ENCODE measurements at regions not wholly inside any gene's neighbourhood (a gene's known extent, or its start where the extent isn't known, plus 50 kb on each side); places are given as distances from the start of the nearest gene placed in this dataset.

- DNase-seq (ENCODE audit: low read depth in 2 of 3, low spot score in 2 of 3) = no peak
Measured at GRCh38 chr2:238651306-238652052, 196.4 kb upstream of the TWIST2 start.

GRCh38 chr2:238652053-238652770 lies 195.7 kb upstream of the TWIST2 start:
- no peak for DNase-seq (ENCODE audit: low read depth in 2 of 3, low spot score in 2 of 3)

GRCh38 chr2:238652771-238653157 lies 195.1 kb upstream of the TWIST2 start:
- DNase-seq (ENCODE audit: low read depth in 2 of 3, low spot score in 2 of 3) = no peak

GRCh38 chr2:238653431-238654109 lies 194.3 kb upstream of the TWIST2 start:
- DNase-seq (ENCODE audit: low read depth in 2 of 3, low spot score in 2 of 3) = no peak

- no peak for DNase-seq (ENCODE audit: low read depth in 2 of 3, low spot score in 2 of 3)
Measured at GRCh38 chr2:238654479-238655197, 193.2 kb upstream of the TWIST2 start.

- no peak for DNase-seq (ENCODE audit: low read depth in 2 of 3, low spot score in 2 of 3)
Measured at GRCh38 chr2:238655198-238655860, 192.6 kb upstream of the TWIST2 start.

GRCh38 chr2:238655974-238656722 lies 191.7 kb upstream of the TWIST2 start:
- DNase-seq (ENCODE audit: low read depth in 2 of 3, low spot score in 2 of 3) = no peak

- no peak for DNase-seq (ENCODE audit: low read depth in 2 of 3, low spot score in 2 of 3)
Measured at GRCh38 chr2:238657132-238658053, 190.5 kb upstream of the TWIST2 start.

- no peak for DNase-seq (ENCODE audit: low read depth in 2 of 3, low spot score in 2 of 3)
Measured at GRCh38 chr2:238658054-238658407, 189.9 kb upstream of the TWIST2 start.

- DNase-seq (ENCODE audit: low read depth in 2 of 3, low spot score in 2 of 3) = no peak
Measured at GRCh38 chr2:238658820-238659219, 189.1 kb upstream of the TWIST2 start.

- DNase-seq (ENCODE audit: low read depth in 2 of 3, low spot score in 2 of 3) = no peak
Measured at GRCh38 chr2:238659231-238659630, 188.7 kb upstream of the TWIST2 start.

GRCh38 chr2:238663586-238663985 lies 184.3 kb upstream of the TWIST2 start:
- DNase-seq (ENCODE audit: low read depth in 2 of 3, low spot score in 2 of 3) = no peak

GRCh38 chr2:238665919-238666318 lies 182.0 kb upstream of the TWIST2 start:
- no peak for DNase-seq (ENCODE audit: low read depth in 2 of 3, low spot score in 2 of 3)

GRCh38 chr2:238666543-238666942 lies 181.3 kb upstream of the TWIST2 start:
- no peak for DNase-seq (ENCODE audit: low read depth in 2 of 3, low spot score in 2 of 3)

GRCh38 chr2:238667008-238667407 lies 180.9 kb upstream of the TWIST2 start:
- DNase-seq (ENCODE audit: low read depth in 2 of 3, low spot score in 2 of 3) = no peak

GRCh38 chr2:238667639-238668038 lies 180.2 kb upstream of the TWIST2 start:
- DNase-seq (ENCODE audit: low read depth in 2 of 3, low spot score in 2 of 3) = no peak

GRCh38 chr2:238668426-238668825 lies 179.5 kb upstream of the TWIST2 start:
- no peak for DNase-seq (ENCODE audit: low read depth in 2 of 3, low spot score in 2 of 3)

GRCh38 chr2:238669046-238669445 lies 178.8 kb upstream of the TWIST2 start:
- DNase-seq (ENCODE audit: low read depth in 2 of 3, low spot score in 2 of 3) = no peak

GRCh38 chr2:238669581-238670080 lies 178.3 kb upstream of the TWIST2 start:
- no peak for DNase-seq (ENCODE audit: low read depth in 2 of 3, low spot score in 2 of 3)

Measured in activated CD8-positive, alpha-beta memory T cell treated with anti-CD3 and anti-CD28 coated beads for 48 hours (primary cell).